IPS-15b (cell line): ENCODE measurements at regions not wholly inside any gene's neighbourhood (a gene's known extent, or its start where the extent isn't known, plus 50 kb on each side); places are given as distances from the start of the nearest gene placed in this dataset.

Experiments used
- H3K27me3 ChIP-seq: one replicate; pipeline ENCODE4 v1.6.1; 2013; ENCODE audit warnings: low read length; ENCODE audit not compliant: control insufficient read depth, insufficient read depth
- H3K36me3 ChIP-seq: one replicate; pipeline ENCODE4 v1.6.1; 2013; ENCODE audit warnings: low read length; ENCODE audit not compliant: control insufficient read depth, insufficient read depth
- H3K4me1 ChIP-seq: one replicate; pipeline ENCODE4 v1.6.1; 2013; ENCODE audit warnings: mild to moderate bottlenecking, low read length; ENCODE audit not compliant: control insufficient read depth, insufficient read depth
- H3K4me3 ChIP-seq: one replicate; pipeline ENCODE4 v1.5.1; 2013; ENCODE audit warnings: low read depth, low read length
- H3K9ac ChIP-seq: one replicate; pipeline ENCODE4 v1.6.1; 2013; ENCODE audit warnings: low read depth, mild to moderate bottlenecking, low read length
- H3K9me3 ChIP-seq: one replicate; pipeline ENCODE4 v1.6.1; 2013; ENCODE audit warnings: mild to moderate bottlenecking, low read length; ENCODE audit not compliant: control insufficient read depth, insufficient read depth

GRCh38 chrX:40281336-40282005 lies 183.7 kb upstream of the BCOR start:
- Histone ChIP-seq H3K9me3 (no peaks in the 10 kb centered on the region), H3K4me3 (no peak overlapping the region)

GRCh38 chrX:40279762-40280161 lies 182.0 kb upstream of the BCOR start:
- no peaks in the 10 kb centered on the region for H3K9me3 ChIP-seq
- H3K4me3 ChIP-seq, result no peak overlapping the region
- H3K36me3 ChIP-seq, result no peaks in the 10 kb centered on the region
- H3K4me1 ChIP-seq, result peaks cover 9% of the 10 kb centered on the region
- H3K9ac ChIP-seq, result no peak overlapping the region
- no peaks in the 10 kb centered on the region for H3K27me3 ChIP-seq

More at GRCh38 chrX:40281336-40282005, 183.7 kb upstream of the BCOR start:
- Histone ChIP-seq H3K4me1 (peaks cover 9% of the 10 kb centered on the region), H3K9ac (no peak overlapping the region), H3K36me3 (no peaks in the 10 kb centered on the region), H3K27me3 (no peaks in the 10 kb centered on the region)

DNA sequence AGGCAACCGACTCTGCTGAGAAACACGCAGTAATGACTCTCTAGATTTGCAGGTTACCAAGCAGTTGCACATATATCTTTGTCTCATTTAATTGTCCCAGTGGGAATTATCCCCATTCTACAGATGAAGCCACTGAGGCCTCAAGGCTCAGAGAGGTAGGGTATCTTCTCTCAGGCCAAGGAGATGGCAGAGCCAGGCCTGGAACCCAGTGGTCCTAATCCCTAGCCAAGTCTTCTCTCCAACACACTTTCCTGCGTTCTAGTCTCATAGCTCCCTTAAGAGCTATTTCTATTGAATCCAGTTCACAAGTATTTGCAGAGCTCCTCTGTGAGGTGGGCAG lies 181.3 kb upstream of the BCOR start:
- no peak overlapping the region for H3K9ac ChIP-seq

DNA sequence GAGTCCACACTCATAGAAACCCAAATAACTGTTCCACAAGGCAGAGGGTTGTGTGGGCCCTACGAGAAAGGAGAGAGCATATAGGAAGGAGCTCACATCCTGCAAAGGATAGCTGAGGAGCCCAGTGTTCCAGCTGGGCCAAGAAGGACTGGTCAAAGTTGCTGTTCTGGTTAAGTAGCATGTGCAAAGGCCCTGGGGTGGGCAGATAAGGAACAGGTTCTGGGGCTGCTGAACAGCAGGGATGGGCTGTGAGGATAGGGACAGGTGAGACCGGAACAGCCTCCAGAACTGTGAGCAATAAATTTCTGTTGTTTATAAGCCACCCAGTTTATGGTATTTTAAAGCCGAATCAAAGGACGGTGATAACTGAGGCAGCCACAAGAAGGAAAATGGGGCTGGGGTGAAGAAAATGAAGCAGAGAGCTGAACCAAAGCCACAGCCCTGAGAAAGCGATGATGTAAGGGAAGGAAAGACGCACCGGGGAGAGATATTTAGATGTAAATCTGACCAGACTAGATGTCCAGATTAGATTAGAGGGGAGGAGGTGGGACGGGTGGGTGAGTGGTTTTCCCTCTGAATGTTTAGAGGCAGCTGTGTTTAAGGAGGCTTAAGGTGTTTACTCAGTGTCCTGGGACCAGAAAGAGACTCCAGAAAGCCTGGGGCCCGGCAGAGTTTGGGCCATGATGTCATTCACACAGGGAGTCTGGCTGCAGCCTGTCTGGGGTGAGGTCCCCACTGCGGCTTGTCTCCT lies 180.8 kb upstream of the BCOR start:
- H3K4me1 ChIP-seq, result peaks cover 9% of the 10 kb centered on the region
- H3K36me3 ChIP-seq, result no peaks in the 10 kb centered on the region
- H3K4me3 ChIP-seq, result no peak overlapping the region
- no peak overlapping the region for H3K9ac ChIP-seq
- no peaks in the 10 kb centered on the region for H3K9me3 ChIP-seq
- no peaks in the 10 kb centered on the region for H3K27me3 ChIP-seq

More for the DNA sequence above, 181.3 kb upstream of the BCOR start:
- Histone ChIP-seq H3K36me3 (no peaks in the 10 kb centered on the region), H3K4me1 (peaks cover 9% of the 10 kb centered on the region), H3K4me3 (no peak overlapping the region), H3K9me3 (no peaks in the 10 kb centered on the region), H3K27me3 (no peaks in the 10 kb centered on the region)

GRCh38 chrX:40277672-40278071 lies 179.9 kb upstream of the BCOR start:
- Histone ChIP-seq H3K9ac (no peak overlapping the region), H3K4me3 (no peak overlapping the region), H3K27me3 (no peaks in the 10 kb centered on the region), H3K36me3 (no peaks in the 10 kb centered on the region), H3K9me3 (no peaks in the 10 kb centered on the region), H3K4me1 (peaks cover 9% of the 10 kb centered on the region)

- no peaks in the 10 kb centered on the region for H3K27me3 ChIP-seq
- H3K4me1 ChIP-seq, result peaks cover 3% of the 10 kb centered on the region
- no peak overlapping the region for H3K4me3 ChIP-seq
- no peaks in the 10 kb centered on the region for H3K36me3 ChIP-seq
- H3K9me3 ChIP-seq, result no peaks in the 10 kb centered on the region
- H3K9ac ChIP-seq, result no peak overlapping the region
Measured at GRCh38 chrX:40273356-40274050, 175.7 kb upstream of the BCOR start.

GRCh38 chrX:40272776-40273175 lies 175.0 kb upstream of the BCOR start:
- no peak overlapping the region for H3K4me3 ChIP-seq
- peaks cover 3% of the 10 kb centered on the region for H3K27me3 ChIP-seq
- H3K4me1 ChIP-seq, result peaks cover 3% of the 10 kb centered on the region
- no peaks in the 10 kb centered on the region for H3K36me3 ChIP-seq
- H3K9me3 ChIP-seq, result no peaks in the 10 kb centered on the region
- no peak overlapping the region for H3K9ac ChIP-seq

DNA sequence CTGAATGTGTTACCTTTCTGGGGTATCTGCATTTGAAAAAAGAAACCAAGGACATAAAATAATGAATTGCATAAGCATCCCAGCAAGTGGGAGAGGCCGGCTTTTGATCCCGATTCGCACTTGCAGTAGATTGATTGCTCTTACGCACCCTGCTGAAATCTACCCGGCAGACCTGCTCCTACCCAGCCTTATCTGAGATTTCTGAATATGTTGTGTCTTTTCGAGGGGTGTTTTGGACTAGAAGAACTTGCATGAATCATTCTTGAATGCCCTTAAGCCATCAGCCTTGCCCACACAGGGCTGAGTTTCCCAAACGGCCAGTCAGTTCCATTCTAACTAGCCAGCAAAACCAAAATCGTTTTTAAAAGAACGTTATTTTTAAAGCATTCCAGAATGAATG lies 174.4 kb upstream of the BCOR start:
- no peaks in the 10 kb centered on the region for H3K36me3 ChIP-seq
- no peak overlapping the region for H3K9ac ChIP-seq
- peaks cover 3% of the 10 kb centered on the region for H3K4me1 ChIP-seq
- peaks cover 7% of the 10 kb centered on the region for H3K27me3 ChIP-seq
- no peak overlapping the region for H3K4me3 ChIP-seq
- no peaks in the 10 kb centered on the region for H3K9me3 ChIP-seq

GRCh38 chrX:40268188-40268520 lies 170.4 kb upstream of the BCOR start:
- Histone ChIP-seq H3K4me1 (peaks cover 6% of the 10 kb centered on the region), H3K27me3 (peaks cover 18% of the 10 kb centered on the region), H3K9ac (no peak overlapping the region), H3K36me3 (no peaks in the 10 kb centered on the region), H3K9me3 (no peaks in the 10 kb centered on the region), H3K4me3 (no peak overlapping the region)

DNA sequence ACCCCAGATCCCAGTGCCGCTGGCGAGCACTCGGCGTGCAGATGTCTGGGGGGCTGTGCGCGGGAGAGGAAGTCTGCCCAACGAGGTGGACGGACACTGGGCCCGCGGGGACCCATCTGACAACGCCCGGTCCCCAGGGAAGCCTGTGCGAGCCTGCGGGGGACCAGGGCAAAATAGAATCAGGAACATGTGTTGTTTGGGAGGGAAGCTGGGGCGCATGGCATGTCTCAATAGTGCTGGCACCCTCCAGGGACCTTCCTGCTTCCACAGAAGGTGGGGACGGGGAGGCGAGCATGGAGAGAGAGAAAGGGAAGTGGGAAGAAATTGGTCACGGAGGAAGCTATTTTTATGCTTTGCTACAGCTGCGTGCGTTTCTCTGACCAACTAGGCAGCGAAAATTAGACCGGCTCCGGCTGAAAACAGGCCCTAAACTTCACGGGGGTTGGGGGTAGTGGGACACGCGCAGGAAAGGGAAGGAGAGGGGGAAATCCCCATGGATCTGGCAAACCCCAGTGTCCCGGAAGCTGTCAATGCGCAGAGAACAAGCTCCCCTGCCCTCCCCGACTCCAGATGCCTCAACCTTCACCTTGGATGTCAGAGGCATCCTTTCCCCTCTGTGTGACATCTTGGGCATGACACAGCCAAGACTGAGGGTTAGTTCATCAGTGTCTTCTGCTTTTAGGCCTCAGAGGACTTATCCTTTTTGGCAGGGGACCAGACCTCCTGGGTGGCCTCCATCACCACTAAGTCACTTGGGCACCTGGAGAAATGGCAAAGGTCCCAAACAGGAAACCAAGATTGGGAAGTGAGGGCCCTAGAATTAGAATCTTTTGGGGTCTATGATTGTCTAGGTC lies 169.8 kb upstream of the BCOR start:
- Histone ChIP-seq H3K9ac (no peak overlapping the region), H3K36me3 (no peaks in the 10 kb centered on the region), H3K27me3 (peaks cover 18% of the 10 kb centered on the region), H3K4me1 (peaks cover 6% of the 10 kb centered on the region), H3K9me3 (no peaks in the 10 kb centered on the region), H3K4me3 (peak overlapping the region; percentile 56)

GRCh38 chrX:40266490-40267333 lies 169.0 kb upstream of the BCOR start:
- H3K4me3 ChIP-seq, result peak overlapping the region; percentile 56
- peak overlapping the region; percentile 37 for H3K9ac ChIP-seq
- H3K4me1 ChIP-seq, result peaks cover 3% of the 10 kb centered on the region
- no peaks in the 10 kb centered on the region for H3K36me3 ChIP-seq
- peaks cover 18% of the 10 kb centered on the region for H3K27me3 ChIP-seq
- H3K9me3 ChIP-seq, result no peaks in the 10 kb centered on the region
